ENCODE measurements at regions not wholly inside any gene's neighbourhood (a gene's known extent, or its start where the extent isn't known, plus 50 kb on each side); places are given as distances from the start of the nearest gene placed in this dataset.
"Not testable (repeated sequence)": the region's sequence is repeated elsewhere in the genome, so short reads cannot be mapped to it uniquely, and the experiment has no call there.

DNA sequence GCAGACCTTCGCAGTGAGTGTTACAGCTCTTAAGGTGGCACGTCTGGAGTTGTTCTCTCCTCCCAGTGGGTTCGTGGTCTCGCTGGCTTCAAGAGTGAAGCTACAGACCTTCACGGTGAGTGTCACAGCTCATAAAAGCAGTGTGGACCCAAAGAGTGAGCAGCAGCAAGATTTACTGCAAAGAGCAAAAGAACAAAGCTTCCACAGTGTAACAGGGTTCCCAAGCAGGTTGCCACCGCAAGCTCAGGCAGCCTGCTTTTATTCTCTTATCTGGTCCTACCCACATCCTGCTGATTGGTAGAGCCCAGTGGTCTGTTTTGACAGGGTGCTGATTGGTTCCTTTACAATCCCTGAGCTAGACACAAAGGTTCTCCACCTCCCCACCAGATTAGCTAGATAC lies 886.1 kb downstream of the KCNT2 start:
- in situ Hi-C loops (cut with MboI); H3K27ac ChIP-seq (ENCODE audit: control insufficient read depth, insufficient read depth); POLR2A ChIA-PET; H3K9me3 ChIP-seq (replicated peaks; ENCODE audit: control insufficient read depth, insufficient read depth, low read length); SMC1A ChIA-PET (ENCODE audit: uncharacterized antibody, unreplicated experiment); ATAC-seq; H2AFZ ChIP-seq (ENCODE audit: control insufficient read depth, low read depth, low read length); H3K79me2 ChIP-seq (ENCODE audit: control insufficient read depth, insufficient read depth, low read length); FAIRE-seq; H4K20me1 ChIP-seq (ENCODE audit: control insufficient read depth, insufficient read depth); H3K9ac ChIP-seq (ENCODE audit: control insufficient read depth, insufficient read depth, low read length); H3K4me2 ChIP-seq (ENCODE audit: control insufficient read depth, insufficient read depth); intact Hi-C loops (cut with micrococcal nuclease; ENCODE audit: unreplicated experiment); RAD21 ChIA-PET (ENCODE audit: unreplicated experiment); DNase-seq (ENCODE audit: low read depth, low spot score); H3K36me3 ChIP-seq (ENCODE audit: control insufficient read depth in 2 of 2, insufficient read depth in 2 of 2, low read length in 1 of 2); H3K27me3 ChIP-seq (replicated peaks in 1 of 2; ENCODE audit: control insufficient read depth in 2 of 2, insufficient read depth in 2 of 2, low read length in 1 of 2); CTCF ChIA-PET; BruUV-seq (replicated peaks); H3K4me1 ChIP-seq (ENCODE audit: control insufficient read depth, insufficient read depth, low read length); H3K4me3 ChIP-seq: not testable (repeated sequence)
- WGBS (ENCODE audit: insufficient coverage, insufficient replicate concordance, low lambda C conversion rate, missing lambda C conversion rate): 45% methylated on average over 6 of the region's 6 CpGs
- 0 out of 2 replicates have a peak, but pooled peaks have one; percentile 33 for TF ChIP-seq NFYB (IDR thresholded peaks at IDR 0.05; ENCODE audit: insufficient read depth, low read depth, low read length)

DNA sequence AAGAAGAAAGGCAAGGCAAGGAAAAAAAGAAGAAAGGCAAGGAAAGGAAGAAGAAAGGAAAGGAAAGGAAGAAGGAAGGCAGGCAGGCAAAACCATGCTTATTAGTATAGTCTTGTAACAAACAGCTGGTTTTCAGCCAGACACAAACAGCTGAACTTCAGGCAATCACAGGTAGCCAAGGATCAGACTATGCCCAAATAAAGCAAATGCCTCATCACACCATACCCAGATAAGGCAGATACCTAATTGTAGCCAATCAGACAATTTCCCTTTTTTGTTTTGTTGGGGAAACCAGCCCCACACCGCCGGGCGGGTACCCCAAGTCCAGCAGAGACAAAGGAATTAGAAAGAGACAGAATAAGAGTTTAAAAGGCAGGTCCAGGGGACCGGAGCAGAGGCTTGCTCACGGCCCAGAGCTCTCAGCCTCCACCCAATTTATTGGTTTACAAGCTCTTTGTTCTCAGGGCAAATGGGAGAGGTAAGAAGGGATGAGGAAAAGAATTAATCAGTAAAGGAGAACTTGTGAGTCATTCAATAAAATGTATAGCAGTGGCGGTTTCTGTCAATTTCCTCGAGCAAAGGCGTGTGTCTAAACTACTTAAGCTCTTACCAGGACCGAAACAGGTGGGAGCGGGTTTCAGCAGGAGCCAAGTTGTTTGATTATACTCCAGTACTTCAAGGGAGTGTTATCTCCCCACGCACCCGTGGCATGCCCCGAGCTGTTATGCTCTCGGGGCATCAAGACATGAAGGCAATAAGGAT lies 886.8 kb downstream of the KCNT2 start:
- in situ Hi-C loops (cut with MboI): no loop called here
- WGBS (ENCODE audit: insufficient coverage, insufficient replicate concordance, low lambda C conversion rate, missing lambda C conversion rate): 29% methylated on average over 14 of the region's 14 CpGs
- Histone ChIP-seq H3K4me3 (no peak overlapping the region), H3K27ac (ENCODE audit: control insufficient read depth, insufficient read depth) (no peak overlapping the region), H2AFZ (ENCODE audit: control insufficient read depth, low read depth, low read length) (no peak overlapping the region), H3K36me3 (ENCODE audit: control insufficient read depth in 2 of 2, insufficient read depth in 2 of 2, low read length in 1 of 2) (no peaks in the 10 kb centered on the region), H3K9ac (ENCODE audit: control insufficient read depth, insufficient read depth, low read length) (no peak overlapping the region), H3K4me2 (ENCODE audit: control insufficient read depth, insufficient read depth) (no peak overlapping the region), H4K20me1 (ENCODE audit: control insufficient read depth, insufficient read depth) (no peaks in the 10 kb centered on the region), H3K27me3 (replicated peaks in 1 of 2; ENCODE audit: control insufficient read depth in 2 of 2, insufficient read depth in 2 of 2, low read length in 1 of 2) (no peaks in the 10 kb centered on the region), H3K4me1 (ENCODE audit: control insufficient read depth, insufficient read depth, low read length) (no peaks in the 10 kb centered on the region), H3K79me2 (ENCODE audit: control insufficient read depth, insufficient read depth, low read length) (no peaks in the 10 kb centered on the region), H3K9me3 (replicated peaks; ENCODE audit: control insufficient read depth, insufficient read depth, low read length) (no peaks in the 10 kb centered on the region)
- no peak for FAIRE-seq
- ChIA-PET CTCF (no interaction called here), RAD21 (ENCODE audit: unreplicated experiment) (no interaction called here), SMC1A (ENCODE audit: uncharacterized antibody, unreplicated experiment) (no interaction called here), POLR2A (no interaction called here)
- no peak for DNase-seq (ENCODE audit: low read depth, low spot score)
- ATAC-seq: no peak
- no TSS peak for BruUV-seq (replicated peaks)
- intact Hi-C loops (cut with micrococcal nuclease; ENCODE audit: unreplicated experiment): no loop called here
- TF ChIP-seq HDGF (IDR thresholded peaks at IDR 0.05) (no peak), GATAD2B (conservative IDR thresholded peaks at IDR 0.05; ENCODE audit: low read depth) (no peak), CREB1 (IDR thresholded peaks at IDR 0.05; ENCODE audit: low read depth) (no peak), EED (IDR thresholded peaks at IDR 0.05; ENCODE audit: low read depth) (no peak), TCF3 (IDR thresholded peaks at IDR 0.05; ENCODE audit: borderline replicate concordance, insufficient read depth, low read depth, low read length) (no peak), CHD4 (IDR thresholded peaks at IDR 0.05) (no peak), ZNF622 (IDR thresholded peaks at IDR 0.05) (no peak), MEF2B (IDR thresholded peaks at IDR 0.05; ENCODE audit: partially characterized antibody, poor library complexity, severe bottlenecking) (no peak), SP1 (IDR thresholded peaks at IDR 0.05; ENCODE audit: low read depth, low read length) (no peak), RELA (IDR thresholded peaks at IDR 0.05; ENCODE audit: borderline replicate concordance, partially characterized antibody) (no peak), FOS (IDR thresholded peaks at IDR 0.05; ENCODE audit: borderline replicate concordance, extremely low read depth, insufficient read length) (no peak)
- TF ChIP-seq, protein P1, sequence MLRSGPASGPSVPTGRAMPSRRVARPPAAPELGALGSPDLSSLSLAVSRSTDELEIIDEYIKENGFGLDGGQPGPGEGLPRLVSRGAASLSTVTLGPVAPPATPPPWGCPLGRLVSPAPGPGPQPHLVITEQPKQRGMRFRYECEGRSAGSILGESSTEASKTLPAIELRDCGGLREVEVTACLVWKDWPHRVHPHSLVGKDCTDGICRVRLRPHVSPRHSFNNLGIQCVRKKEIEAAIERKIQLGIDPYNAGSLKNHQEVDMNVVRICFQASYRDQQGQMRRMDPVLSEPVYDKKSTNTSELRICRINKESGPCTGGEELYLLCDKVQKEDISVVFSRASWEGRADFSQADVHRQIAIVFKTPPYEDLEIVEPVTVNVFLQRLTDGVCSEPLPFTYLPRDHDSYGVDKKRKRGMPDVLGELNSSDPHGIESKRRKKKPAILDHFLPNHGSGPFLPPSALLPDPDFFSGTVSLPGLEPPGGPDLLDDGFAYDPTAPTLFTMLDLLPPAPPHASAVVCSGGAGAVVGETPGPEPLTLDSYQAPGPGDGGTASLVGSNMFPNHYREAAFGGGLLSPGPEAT (IDR thresholded peaks at IDR 0.05; ENCODE audit: low read depth): no peak
- TF ChIP-seq, protein P2, sequence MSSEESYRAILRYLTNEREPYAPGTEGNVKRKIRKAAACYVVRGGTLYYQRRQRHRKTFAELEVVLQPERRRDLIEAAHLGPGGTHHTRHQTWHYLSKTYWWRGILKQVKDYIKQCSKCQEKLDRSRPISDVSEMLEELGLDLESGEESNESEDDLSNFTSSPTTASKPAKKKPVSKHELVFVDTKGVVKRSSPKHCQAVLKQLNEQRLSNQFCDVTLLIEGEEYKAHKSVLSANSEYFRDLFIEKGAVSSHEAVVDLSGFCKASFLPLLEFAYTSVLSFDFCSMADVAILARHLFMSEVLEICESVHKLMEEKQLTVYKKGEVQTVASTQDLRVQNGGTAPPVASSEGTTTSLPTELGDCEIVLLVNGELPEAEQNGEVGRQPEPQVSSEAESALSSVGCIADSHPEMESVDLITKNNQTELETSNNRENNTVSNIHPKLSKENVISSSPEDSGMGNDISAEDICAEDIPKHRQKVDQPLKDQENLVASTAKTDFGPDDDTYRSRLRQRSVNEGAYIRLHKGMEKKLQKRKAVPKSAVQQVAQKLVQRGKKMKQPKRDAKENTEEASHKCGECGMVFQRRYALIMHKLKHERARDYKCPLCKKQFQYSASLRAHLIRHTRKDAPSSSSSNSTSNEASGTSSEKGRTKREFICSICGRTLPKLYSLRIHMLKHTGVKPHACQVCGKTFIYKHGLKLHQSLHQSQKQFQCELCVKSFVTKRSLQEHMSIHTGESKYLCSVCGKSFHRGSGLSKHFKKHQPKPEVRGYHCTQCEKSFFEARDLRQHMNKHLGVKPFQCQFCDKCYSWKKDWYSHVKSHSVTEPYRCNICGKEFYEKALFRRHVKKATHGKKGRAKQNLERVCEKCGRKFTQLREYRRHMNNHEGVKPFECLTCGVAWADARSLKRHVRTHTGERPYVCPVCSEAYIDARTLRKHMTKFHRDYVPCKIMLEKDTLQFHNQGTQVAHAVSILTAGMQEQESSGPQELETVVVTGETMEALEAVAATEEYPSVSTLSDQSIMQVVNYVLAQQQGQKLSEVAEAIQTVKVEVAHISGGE (CRISPR knock-in tag; IDR thresholded peaks at IDR 0.05): no peak
